ENCODE measurements at regions not wholly inside any gene's neighbourhood (a gene's known extent, or its start where the extent isn't known, plus 50 kb on each side); places are given as distances from the start of the nearest gene placed in this dataset.

DNA sequence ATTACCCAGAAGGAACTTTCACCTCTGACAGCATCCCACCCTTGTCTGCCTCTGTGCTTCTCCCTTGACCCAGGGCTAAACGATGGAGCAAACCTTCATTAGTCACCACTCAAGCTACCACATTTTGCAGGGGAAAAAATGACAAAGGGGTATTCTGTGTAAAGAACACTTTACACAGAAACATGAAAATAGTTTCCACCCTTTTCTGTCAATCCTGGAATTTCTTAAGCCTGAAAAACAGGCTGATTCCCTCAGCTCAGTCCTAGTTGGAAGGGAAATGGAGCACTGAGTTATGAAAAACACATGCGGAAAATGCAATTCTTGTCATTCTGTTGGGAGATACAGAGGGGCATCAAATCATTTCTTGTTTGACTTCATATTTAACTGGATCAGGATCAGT is 175.0 kb upstream of the HNRNPA3 start:
- peaks cover 23% of the 10 kb centered on the region for H3K27me3 Mint-ChIP-seq
- no peaks in the 10 kb centered on the region for H3K36me3 Mint-ChIP-seq
- no peak for DNase-seq (ENCODE audit: extremely low spot score, unreplicated experiment)
- peaks cover 3% of the 10 kb centered on the region for H3K9me3 Mint-ChIP-seq
- H3K27ac Mint-ChIP-seq, result no peak overlapping the region
- H3K4me3 Mint-ChIP-seq, result no peak overlapping the region
- TF ChIP-seq, protein P1, sequence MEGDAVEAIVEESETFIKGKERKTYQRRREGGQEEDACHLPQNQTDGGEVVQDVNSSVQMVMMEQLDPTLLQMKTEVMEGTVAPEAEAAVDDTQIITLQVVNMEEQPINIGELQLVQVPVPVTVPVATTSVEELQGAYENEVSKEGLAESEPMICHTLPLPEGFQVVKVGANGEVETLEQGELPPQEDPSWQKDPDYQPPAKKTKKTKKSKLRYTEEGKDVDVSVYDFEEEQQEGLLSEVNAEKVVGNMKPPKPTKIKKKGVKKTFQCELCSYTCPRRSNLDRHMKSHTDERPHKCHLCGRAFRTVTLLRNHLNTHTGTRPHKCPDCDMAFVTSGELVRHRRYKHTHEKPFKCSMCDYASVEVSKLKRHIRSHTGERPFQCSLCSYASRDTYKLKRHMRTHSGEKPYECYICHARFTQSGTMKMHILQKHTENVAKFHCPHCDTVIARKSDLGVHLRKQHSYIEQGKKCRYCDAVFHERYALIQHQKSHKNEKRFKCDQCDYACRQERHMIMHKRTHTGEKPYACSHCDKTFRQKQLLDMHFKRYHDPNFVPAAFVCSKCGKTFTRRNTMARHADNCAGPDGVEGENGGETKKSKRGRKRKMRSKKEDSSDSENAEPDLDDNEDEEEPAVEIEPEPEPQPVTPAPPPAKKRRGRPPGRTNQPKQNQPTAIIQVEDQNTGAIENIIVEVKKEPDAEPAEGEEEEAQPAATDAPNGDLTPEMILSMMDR (conservative IDR thresholded peaks at IDR 0.05), result no peak
- peaks cover 36% of the 10 kb centered on the region for H3K4me1 Mint-ChIP-seq (ENCODE audit: unreplicated experiment)

- Mint-ChIP-seq H3K27ac (no peak overlapping the region), H3K4me1 (ENCODE audit: unreplicated experiment) (peaks cover 41% of the 10 kb centered on the region), H3K4me3 (peak overlapping the region; percentile 18), H3K27me3 (peaks cover 21% of the 10 kb centered on the region), H3K36me3 (no peaks in the 10 kb centered on the region), H3K9me3 (peaks cover 2% of the 10 kb centered on the region)
- no peak for DNase-seq (ENCODE audit: extremely low spot score, unreplicated experiment)
- TF ChIP-seq, protein P1 (conservative IDR thresholded peaks at IDR 0.05), result no peak
Measured at GRCh38 chr2:177038787-177039484, 173.7 kb upstream of the HNRNPA3 start.

GRCh38 chr2:177042311-177042710 is 170.3 kb upstream of the HNRNPA3 start:
- Mint-ChIP-seq H3K27me3 (peaks cover 25% of the 10 kb centered on the region), H3K27ac (no peak overlapping the region), H3K9me3 (no peaks in the 10 kb centered on the region), H3K4me1 (ENCODE audit: unreplicated experiment) (peaks cover 39% of the 10 kb centered on the region), H3K36me3 (no peaks in the 10 kb centered on the region), H3K4me3 (no peak overlapping the region)
- TF ChIP-seq, protein P1 (conservative IDR thresholded peaks at IDR 0.05), result no peak
- no peak for DNase-seq (ENCODE audit: extremely low spot score, unreplicated experiment)

GRCh38 chr2:177044671-177045070 is 167.9 kb upstream of the HNRNPA3 start:
- H3K36me3 Mint-ChIP-seq, result no peaks in the 10 kb centered on the region
- no peak overlapping the region for H3K4me3 Mint-ChIP-seq
- peaks cover 5% of the 10 kb centered on the region for H3K9me3 Mint-ChIP-seq
- no peak overlapping the region for H3K27ac Mint-ChIP-seq
- no peak for DNase-seq (ENCODE audit: extremely low spot score, unreplicated experiment)
- TF ChIP-seq, protein P1 (conservative IDR thresholded peaks at IDR 0.05), result no peak
- peaks cover 20% of the 10 kb centered on the region for H3K4me1 Mint-ChIP-seq (ENCODE audit: unreplicated experiment)
- H3K27me3 Mint-ChIP-seq, result peaks cover 20% of the 10 kb centered on the region

GRCh38 chr2:177048981-177049380 is 163.6 kb upstream of the HNRNPA3 start:
- Mint-ChIP-seq H3K4me3 (no peak overlapping the region), H3K4me1 (ENCODE audit: unreplicated experiment) (peaks cover 21% of the 10 kb centered on the region), H3K9me3 (peaks cover 5% of the 10 kb centered on the region), H3K36me3 (no peaks in the 10 kb centered on the region), H3K27ac (peak overlapping the region; percentile 4), H3K27me3 (peaks cover 13% of the 10 kb centered on the region)
- TF ChIP-seq, protein P1 (conservative IDR thresholded peaks at IDR 0.05), result no peak
- DNase-seq (ENCODE audit: extremely low spot score, unreplicated experiment), result no peak

Measured in type B pancreatic cell (in vitro differentiated cells).